Choroid plexus epithelial cell (primary cell): ENCODE measurements at regions not wholly inside any gene's neighbourhood (a gene's known extent, or its start where the extent isn't known, plus 50 kb on each side); places are given as distances from the start of the nearest gene placed in this dataset.
A peak's percentile ranks its signal among the peaks of the same experiment; 100 is the strongest.

Experiments
- DNase-seq: peaks from one replicate; pipeline ENCODE4 v3.0.0-alpha.2; 2010; ENCODE audit warnings: low read depth
- H3K4me3 ChIP-seq: 2 replicates; pipeline ENCODE4 v1.5.1; 2011; ENCODE audit warnings: low read depth, mild to moderate bottlenecking, control low read depth, low read length, moderate library complexity
- CTCF ChIP-seq: conservative IDR thresholded peaks from 2 replicates; pipeline ENCODE4 v1.5.1; 2011; ENCODE audit warnings: low read depth, mild to moderate bottlenecking, control low read depth, inconsistent platforms, low read length, moderate library complexity

- no peak for TF ChIP-seq CTCF
- DNase-seq, result peak; percentile 33
These were observed 1088.5 kb upstream of the CDH6 start for GRCh38 chr5:30104872-30105596.

GRCh38 chr5:30103452-30104202 lies 1089.9 kb upstream of the CDH6 start:
- peak; percentile 54 for DNase-seq
- no peak overlapping the region for H3K4me3 ChIP-seq

More at GRCh38 chr5:30104872-30105596, 1088.5 kb upstream of the CDH6 start:
- no peak overlapping the region for H3K4me3 ChIP-seq

GRCh38 chr5:30103052-30103451 lies 1090.4 kb upstream of the CDH6 start:
- H3K4me3 ChIP-seq, result no peak overlapping the region
- DNase-seq, result peak; percentile 85
- TF ChIP-seq CTCF, result no peak

More at GRCh38 chr5:30103452-30104202, 1089.9 kb upstream of the CDH6 start:
- TF ChIP-seq CTCF, result no peak

GRCh38 chr5:30102185-30102584 lies 1091.3 kb upstream of the CDH6 start:
- no peak overlapping the region for H3K4me3 ChIP-seq
- no peak for TF ChIP-seq CTCF
- no peak for DNase-seq

GRCh38 chr5:30100929-30101328 lies 1092.6 kb upstream of the CDH6 start:
- TF ChIP-seq CTCF, result no peak
- no peak overlapping the region for H3K4me3 ChIP-seq
- peak; percentile 36 for DNase-seq

GRCh38 chr5:30100148-30100713 lies 1093.3 kb upstream of the CDH6 start:
- TF ChIP-seq CTCF, result no peak
- DNase-seq, result peak; percentile 69

More at GRCh38 chr5:30100148-30100713, 1093.3 kb upstream of the CDH6 start:
- H3K4me3 ChIP-seq, result no peak overlapping the region
